ENCODE measurements at regions not wholly inside any gene's neighbourhood (a gene's known extent, or its start where the extent isn't known, plus 50 kb on each side); places are given as distances from the start of the nearest gene placed in this dataset.

DNA sequence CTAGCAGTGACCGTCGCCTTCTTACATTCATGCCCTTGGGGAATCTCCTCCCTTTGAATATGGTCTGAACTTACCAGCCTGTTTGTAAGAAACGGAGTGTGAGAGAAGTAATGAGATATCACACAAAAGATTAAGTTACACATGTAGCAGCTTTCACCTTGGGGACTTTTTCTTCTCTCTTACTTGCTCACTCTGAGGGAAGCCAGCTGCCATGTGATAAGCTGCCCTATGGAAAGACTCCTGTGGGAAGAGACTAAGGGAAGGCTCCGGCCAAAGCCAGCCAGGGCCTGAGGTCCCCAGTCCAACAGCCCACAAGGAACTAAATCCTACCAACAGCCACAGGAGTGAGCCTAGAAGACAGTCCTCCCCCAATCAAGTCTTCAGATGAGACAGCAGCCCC is 190.4 kb upstream of the TSC22D2 start:
- no peaks in the 10 kb centered on the region for H3K36me3 ChIP-seq (ENCODE audit: insufficient read depth, low read length)
- H3K27ac ChIP-seq (ENCODE audit: low read depth, low read length), result no peak overlapping the region
- peaks cover 10 to 35% of the 10 kb centered on the region in 2 donors for H3K27me3 Mint-ChIP-seq
- DNase-seq, result no peak
- peaks cover 5% of the 10 kb centered on the region for H3K4me1 ChIP-seq (ENCODE audit: insufficient read depth, low read length)
- H3K36me3 Mint-ChIP-seq, result no peaks in the 10 kb centered on the region
- H3K4me1 Mint-ChIP-seq, result peaks cover 0 to 4% (median 2%) of the 10 kb centered on the region in 4 donors
- ChIA-PET POLR2A (ENCODE audit: partially characterized antibody) (no interaction called here), CTCF (ENCODE audit: partially characterized antibody) (interaction anchor here (1.6 to 3.6 kb wide), 2 partner anchors 15 to 250 kb away, joined by 5 to 33 read pairs; no protein-coding TSS in a partner anchor)
- intact Hi-C loops (cut with micrococcal nuclease), result no loop called here
- no peaks in the 10 kb centered on the region for H3K9me3 ChIP-seq (ENCODE audit: control insufficient read depth in 1 of 2, low read length in 2 of 2)
- H3K4me3 Mint-ChIP-seq, result no peak overlapping the region
- H3K4me3 ChIP-seq (ENCODE audit: low read length in 2 of 2), result no peak overlapping the region
- H3K9me3 Mint-ChIP-seq, result peaks cover 0 to 6% (median 0%) of the 10 kb centered on the region in 8 donors
- no peak overlapping the region for H3K27ac Mint-ChIP-seq
- peaks cover 9% of the 10 kb centered on the region for H3K27me3 ChIP-seq (ENCODE audit: insufficient read depth, low read length)

DNA sequence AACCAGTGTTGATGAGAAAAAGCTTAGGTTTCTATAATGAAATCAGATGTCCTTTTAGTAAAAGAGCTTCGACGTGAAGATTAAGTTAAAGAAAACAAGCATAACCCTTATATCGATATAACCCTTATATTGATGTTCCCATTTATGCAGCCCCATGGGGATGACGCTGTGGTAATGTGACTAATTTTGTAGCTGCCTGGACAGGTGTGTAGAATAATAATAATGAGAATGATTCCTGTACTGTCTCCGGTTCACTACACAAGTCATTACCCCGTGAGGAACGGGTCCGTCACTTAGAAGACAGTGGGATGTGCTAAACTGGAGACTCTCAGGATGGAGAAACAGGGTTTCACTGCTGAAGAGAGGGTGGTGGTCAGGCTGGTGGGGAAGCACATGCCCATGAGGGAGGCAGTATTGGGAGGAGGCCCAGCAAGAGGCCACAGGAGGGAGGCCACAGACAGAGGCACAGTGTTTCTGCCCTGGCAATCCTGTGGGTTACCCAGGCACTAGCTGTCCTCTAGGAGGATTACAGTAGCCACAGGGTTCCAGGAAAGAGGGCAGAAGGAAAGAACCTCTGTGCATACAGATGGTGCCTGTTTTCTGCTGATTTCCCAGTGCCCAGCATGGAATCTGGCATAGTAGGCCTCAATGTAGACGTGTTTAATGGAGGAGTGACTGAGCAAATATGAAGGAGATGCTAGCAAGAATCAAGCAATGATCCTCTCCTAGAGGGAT is 191.1 kb upstream of the TSC22D2 start:
- Histone ChIP-seq H3K9me3 (ENCODE audit: control insufficient read depth in 1 of 2, low read length in 2 of 2) (no peaks in the 10 kb centered on the region), H3K27me3 (ENCODE audit: insufficient read depth, low read length) (peaks cover 9% of the 10 kb centered on the region), H3K4me1 (ENCODE audit: insufficient read depth, low read length) (peaks cover 5% of the 10 kb centered on the region), H3K4me3 (ENCODE audit: low read length in 2 of 2) (no peak overlapping the region), H3K36me3 (ENCODE audit: insufficient read depth, low read length) (no peaks in the 10 kb centered on the region), H3K27ac (ENCODE audit: low read depth, low read length) (no peak overlapping the region)
- Mint-ChIP-seq H3K27ac (no peak overlapping the region), H3K27me3 (peaks cover 10 to 36% of the 10 kb centered on the region in 2 donors), H3K9me3 (peaks cover 0 to 6% (median 0%) of the 10 kb centered on the region in 8 donors), H3K4me3 (peak overlapping the region in 1 of 8 donors; percentile 15), H3K36me3 (no peaks in the 10 kb centered on the region), H3K4me1 (peaks cover 0 to 4% (median 2%) of the 10 kb centered on the region in 4 donors)
- POLR2A ChIA-PET (ENCODE audit: partially characterized antibody), result no interaction called here
- intact Hi-C loops (cut with micrococcal nuclease), result no loop called here
- no peak for DNase-seq
- CTCF ChIA-PET (ENCODE audit: partially characterized antibody), result interaction anchor here (1.3 to 1.4 kb wide), 2 partner anchors 14 to 250 kb away, joined by 3 to 6 read pairs; no protein-coding TSS in a partner anchor

DNA sequence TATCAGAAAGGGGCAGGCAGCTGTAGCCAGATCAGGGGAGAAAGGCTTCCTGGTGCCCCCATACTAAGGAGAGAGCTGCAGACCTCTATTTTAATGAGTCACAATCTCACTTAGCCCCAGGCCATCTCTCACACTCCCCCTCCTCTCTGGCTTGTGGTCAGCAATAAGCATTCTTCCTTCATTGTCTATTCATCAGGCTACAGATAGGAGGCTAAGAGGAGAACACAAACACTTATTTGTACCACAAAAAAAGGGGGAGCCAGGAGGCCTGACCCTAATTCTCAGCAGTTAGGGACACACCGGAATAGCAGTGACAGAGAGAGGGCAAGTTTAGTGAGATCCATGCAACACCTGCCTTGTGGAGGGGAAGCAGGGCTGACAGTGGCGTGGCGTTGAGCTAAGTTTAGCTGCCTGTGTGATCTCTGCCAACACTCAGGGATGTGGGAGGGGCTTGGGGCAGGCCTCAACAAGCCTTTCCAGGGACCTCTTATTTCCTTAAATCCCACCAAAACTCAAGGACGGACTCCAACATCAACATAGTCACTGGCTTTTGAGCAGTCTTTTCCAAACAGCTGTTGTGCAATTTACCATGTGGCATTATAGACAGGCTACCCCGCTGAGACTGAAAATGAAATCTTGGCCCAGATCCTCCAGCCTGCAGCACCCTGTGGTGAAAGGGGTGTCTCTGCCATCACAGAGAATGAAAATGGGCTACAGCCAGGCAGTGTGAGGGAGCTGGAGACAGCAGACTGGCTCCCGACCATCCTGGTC is 191.9 kb upstream of the TSC22D2 start:
- H3K36me3 Mint-ChIP-seq, result no peaks in the 10 kb centered on the region
- H3K9me3 ChIP-seq (ENCODE audit: control insufficient read depth in 1 of 2, low read length in 2 of 2), result no peaks in the 10 kb centered on the region
- peaks cover 0 to 6% (median 0%) of the 10 kb centered on the region in 8 donors for H3K9me3 Mint-ChIP-seq
- DNase-seq, result no peak
- H3K27me3 Mint-ChIP-seq, result peaks cover 6 to 29% of the 10 kb centered on the region in 2 donors
- H3K4me3 Mint-ChIP-seq, result no peak overlapping the region
- peaks cover 0 to 3% (median 1%) of the 10 kb centered on the region in 4 donors for H3K4me1 Mint-ChIP-seq
- peaks cover 4% of the 10 kb centered on the region for H3K27me3 ChIP-seq (ENCODE audit: insufficient read depth, low read length)
- H3K27ac ChIP-seq (ENCODE audit: low read depth, low read length), result no peak overlapping the region
- POLR2A ChIA-PET (ENCODE audit: partially characterized antibody), result no interaction called here
- H3K4me1 ChIP-seq (ENCODE audit: insufficient read depth, low read length), result peaks cover 2% of the 10 kb centered on the region
- intact Hi-C loops (cut with micrococcal nuclease), result no loop called here
- no peak overlapping the region for H3K4me3 ChIP-seq (ENCODE audit: low read length in 2 of 2)
- CTCF ChIA-PET (ENCODE audit: partially characterized antibody), result interaction anchor here (1.3 to 1.4 kb wide), 2 partner anchors 15 to 249 kb away, joined by 3 to 6 read pairs; no protein-coding TSS in a partner anchor
- H3K27ac Mint-ChIP-seq, result no peak overlapping the region
- H3K36me3 ChIP-seq (ENCODE audit: insufficient read depth, low read length), result no peaks in the 10 kb centered on the region

DNA sequence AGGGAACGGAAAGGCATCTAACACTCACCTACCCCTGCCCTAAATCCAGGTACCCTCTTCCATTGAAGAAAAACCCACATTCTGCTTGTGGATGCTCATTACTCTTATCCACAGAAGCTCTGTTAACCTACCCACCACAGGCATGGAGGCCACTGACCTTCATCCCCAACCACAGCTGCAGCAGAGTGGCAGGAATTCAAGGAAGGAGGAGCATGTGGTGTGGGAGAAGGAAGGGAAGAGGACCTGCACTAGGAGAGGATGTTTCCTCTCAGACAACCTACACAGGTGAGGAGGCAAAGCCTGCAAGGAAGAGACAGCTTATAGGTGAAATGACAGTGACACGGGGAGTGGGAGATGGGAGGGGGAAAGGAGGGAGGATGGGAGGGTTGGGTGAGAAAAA is 192.5 kb upstream of the TSC22D2 start:
- Histone ChIP-seq H3K4me3 (ENCODE audit: low read length in 2 of 2) (no peak overlapping the region), H3K36me3 (ENCODE audit: insufficient read depth, low read length) (no peaks in the 10 kb centered on the region), H3K27ac (ENCODE audit: low read depth, low read length) (no peak overlapping the region), H3K4me1 (ENCODE audit: insufficient read depth, low read length) (no peaks in the 10 kb centered on the region), H3K9me3 (ENCODE audit: control insufficient read depth in 1 of 2, low read length in 2 of 2) (no peaks in the 10 kb centered on the region), H3K27me3 (ENCODE audit: insufficient read depth, low read length) (peaks cover 2% of the 10 kb centered on the region)
- Mint-ChIP-seq H3K36me3 (no peaks in the 10 kb centered on the region), H3K9me3 (peaks cover 0 to 6% (median 0%) of the 10 kb centered on the region in 8 donors), H3K4me3 (no peak overlapping the region), H3K27ac (no peak overlapping the region), H3K4me1 (no peaks in the 10 kb centered on the region), H3K27me3 (peaks cover 5 to 26% of the 10 kb centered on the region in 2 donors)
- CTCF ChIA-PET (ENCODE audit: partially characterized antibody), result interaction anchor here (1.4 kb wide), 1 partner anchor 16 kb away, joined by 6 read pairs; no protein-coding TSS in a partner anchor
- DNase-seq, result no peak
- POLR2A ChIA-PET (ENCODE audit: partially characterized antibody), result no interaction called here
- intact Hi-C loops (cut with micrococcal nuclease), result no loop called here

DNA sequence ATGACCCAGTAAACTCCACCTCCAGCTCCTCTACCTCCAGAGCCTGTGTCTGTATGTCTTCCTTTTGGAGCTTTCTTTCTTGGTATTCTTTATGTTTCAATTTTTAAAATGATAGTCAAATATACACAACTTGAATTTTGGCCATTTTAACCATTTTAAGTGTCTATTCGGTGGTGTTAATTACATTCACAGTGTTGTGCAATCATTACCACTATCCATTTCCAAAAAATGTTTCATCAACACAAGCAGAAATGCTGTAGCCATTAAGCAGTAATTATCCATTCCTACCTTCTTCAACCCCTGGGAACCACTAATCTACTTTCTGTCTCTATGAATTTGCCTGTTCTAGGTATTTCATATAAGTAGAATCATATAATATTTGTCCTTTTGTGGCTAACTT is 194.5 kb upstream of the TSC22D2 start:
- no peaks in the 10 kb centered on the region for H3K4me1 Mint-ChIP-seq
- no peak overlapping the region for H3K4me3 ChIP-seq (ENCODE audit: low read length in 2 of 2)
- H3K36me3 Mint-ChIP-seq, result no peaks in the 10 kb centered on the region
- DNase-seq, result no peak
- intact Hi-C loops (cut with micrococcal nuclease), result no loop called here
- H3K27me3 ChIP-seq (ENCODE audit: insufficient read depth, low read length), result no peaks in the 10 kb centered on the region
- ChIA-PET POLR2A (ENCODE audit: partially characterized antibody) (no interaction called here), CTCF (ENCODE audit: partially characterized antibody) (interaction anchor here (1.3 kb wide), 1 partner anchor 9 kb away, joined by 5 read pairs; no protein-coding TSS in a partner anchor)
- no peaks in the 10 kb centered on the region for H3K9me3 ChIP-seq (ENCODE audit: control insufficient read depth in 1 of 2, low read length in 2 of 2)
- H3K9me3 Mint-ChIP-seq, result peaks cover 0 to 6% (median 0%) of the 10 kb centered on the region in 8 donors
- H3K4me3 Mint-ChIP-seq, result no peak overlapping the region
- no peak overlapping the region for H3K27ac ChIP-seq (ENCODE audit: low read depth, low read length)
- no peaks in the 10 kb centered on the region for H3K4me1 ChIP-seq (ENCODE audit: insufficient read depth, low read length)
- no peak overlapping the region for H3K27ac Mint-ChIP-seq
- peaks cover 9 to 20% of the 10 kb centered on the region in 2 donors for H3K27me3 Mint-ChIP-seq
- H3K36me3 ChIP-seq (ENCODE audit: insufficient read depth, low read length), result no peaks in the 10 kb centered on the region

DNA sequence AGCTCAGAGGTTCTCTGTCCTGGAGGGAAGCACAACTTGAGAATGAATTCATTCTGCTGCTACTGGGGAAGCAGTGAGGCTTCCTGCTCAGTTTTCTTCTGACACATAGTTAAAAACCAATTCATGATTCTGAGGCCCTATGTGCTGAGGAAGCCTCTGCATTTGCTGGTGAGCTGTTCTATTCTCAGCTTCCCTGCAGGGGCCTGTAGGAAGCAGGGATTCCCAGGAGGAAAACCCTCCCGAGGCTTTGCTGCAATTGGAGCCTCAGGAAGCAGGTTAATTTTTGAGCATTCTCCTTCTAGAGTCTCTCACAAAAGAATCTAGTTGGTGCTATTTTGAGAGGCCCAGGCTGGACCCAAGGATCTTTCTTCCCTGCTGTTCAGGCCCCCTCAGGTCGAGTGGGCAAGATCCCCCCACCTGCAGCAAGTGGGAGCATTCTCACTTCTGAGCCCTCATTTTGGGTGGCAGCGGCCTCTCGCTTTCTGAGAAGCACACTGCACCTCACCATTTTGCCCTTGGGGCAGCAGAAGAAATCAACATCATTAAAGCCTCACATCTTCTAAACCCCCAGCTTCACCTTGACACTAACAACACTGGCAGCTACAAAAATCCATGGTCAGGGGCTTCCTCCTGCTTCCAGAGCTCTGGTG is 197.5 kb upstream of the TSC22D2 start:
- CTCF ChIA-PET (ENCODE audit: partially characterized antibody), result interaction anchor here (1.1 to 1.5 kb wide), 3 partner anchors 10 to 12 kb away, joined by 3 to 8 read pairs (median 3); no protein-coding TSS in a partner anchor
- Mint-ChIP-seq H3K4me3 (no peak overlapping the region), H3K27ac (no peak overlapping the region), H3K36me3 (no peaks in the 10 kb centered on the region), H3K9me3 (no peaks in the 10 kb centered on the region), H3K4me1 (no peaks in the 10 kb centered on the region), H3K27me3 (peaks cover 15 to 17% of the 10 kb centered on the region in 2 donors)
- H3K9me3 ChIP-seq (ENCODE audit: control insufficient read depth in 1 of 2, low read length in 2 of 2), result no peaks in the 10 kb centered on the region
- no peak overlapping the region for H3K27ac ChIP-seq (ENCODE audit: low read depth, low read length)
- H3K4me3 ChIP-seq (ENCODE audit: low read length in 2 of 2), result no peak overlapping the region
- no peaks in the 10 kb centered on the region for H3K27me3 ChIP-seq (ENCODE audit: insufficient read depth, low read length)
- POLR2A ChIA-PET (ENCODE audit: partially characterized antibody), result no interaction called here
- no peaks in the 10 kb centered on the region for H3K36me3 ChIP-seq (ENCODE audit: insufficient read depth, low read length)
- no peaks in the 10 kb centered on the region for H3K4me1 ChIP-seq (ENCODE audit: insufficient read depth, low read length)
- no peak for DNase-seq
- intact Hi-C loops (cut with micrococcal nuclease), result no loop called here

DNA sequence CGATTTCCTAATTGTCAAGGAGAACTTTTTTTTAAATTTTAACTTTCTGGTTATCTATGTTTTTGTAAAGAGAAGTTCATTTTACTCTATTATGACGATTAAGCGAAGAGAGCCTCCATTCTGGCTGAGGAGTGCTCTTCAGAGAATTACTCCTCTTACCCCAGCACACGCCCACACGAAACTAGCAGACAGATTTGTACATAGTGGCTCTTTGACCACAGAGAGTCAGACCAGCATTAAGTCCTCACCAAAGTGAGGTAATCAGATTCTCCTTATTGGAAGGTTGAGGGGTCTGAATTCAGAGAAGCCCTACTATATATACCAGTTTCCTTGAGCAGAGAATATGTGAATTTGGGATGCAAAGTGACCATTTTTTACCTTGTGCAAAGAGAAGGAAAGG is 204.8 kb upstream of the TSC22D2 start:
- Mint-ChIP-seq H3K27me3 (peaks cover 6 to 25% of the 10 kb centered on the region in 2 donors), H3K9me3 (peaks cover 0 to 2% (median 0%) of the 10 kb centered on the region in 8 donors), H3K4me3 (no peak overlapping the region), H3K27ac (no peak overlapping the region), H3K4me1 (no peaks in the 10 kb centered on the region), H3K36me3 (no peaks in the 10 kb centered on the region)
- no peaks in the 10 kb centered on the region for H3K36me3 ChIP-seq (ENCODE audit: insufficient read depth, low read length)
- no peaks in the 10 kb centered on the region for H3K4me1 ChIP-seq (ENCODE audit: insufficient read depth, low read length)
- no peak for DNase-seq
- no peak overlapping the region for H3K27ac ChIP-seq (ENCODE audit: low read depth, low read length)
- H3K4me3 ChIP-seq (ENCODE audit: low read length in 2 of 2), result no peak overlapping the region
- H3K27me3 ChIP-seq (ENCODE audit: insufficient read depth, low read length), result no peaks in the 10 kb centered on the region
- POLR2A ChIA-PET (ENCODE audit: partially characterized antibody), result no interaction called here
- CTCF ChIA-PET (ENCODE audit: partially characterized antibody), result interaction anchor here (1.6 to 1.7 kb wide), 2 partner anchors 15 to 20 kb away, joined by 5 to 6 read pairs; no protein-coding TSS in a partner anchor
- no peaks in the 10 kb centered on the region for H3K9me3 ChIP-seq (ENCODE audit: control insufficient read depth in 1 of 2, low read length in 2 of 2)
- intact Hi-C loops (cut with micrococcal nuclease), result no loop called here

Data from CD4-positive, alpha-beta memory T cell (primary cell).